K562 (cell line): ENCODE measurements at regions not wholly inside any gene's neighbourhood (a gene's known extent, or its start where the extent isn't known, plus 50 kb on each side); places are given as distances from the start of the nearest gene placed in this dataset.
A peak's percentile ranks its signal among the peaks of the same experiment; 100 is the strongest.
"Not testable (repeated sequence)": the region's sequence is repeated elsewhere in the genome, so short reads cannot be mapped to it uniquely, and the experiment has no call there.

Experiments
- ATAC-seq: fragments of 200-7000 bp; cut with Tn5 transposase; 3 replicates; pipeline ENCODE4 v1.9.1; 2020; ENCODE audit warnings: moderate library complexity
- BruUV-seq: library from RNA; stranded (reverse); fragments of 400-500 nt; replicated peaks from 2 replicates; lab custom pipeline; 2021; lab: Mats Ljungman, UMichigan
- CTCF ChIA-PET: fragments of 300-600 bp; formaldehyde crosslinking; extraction: SDS; loops from one replicate; lab custom pipeline; 2021; ENCODE audit warnings: low intra/inter-chr PET ratio; lab: Yijun Ruan, JAX
- POLR2A ChIA-PET: fragments of 300-600, 350-650 bp; sonication (Branson Sonifier 250); formaldehyde crosslinking; extraction: SDS; loops from one replicate; lab custom pipeline; 2021; ENCODE audit warnings: antibody characterized with exemption, inconsistent platforms; lab: Yijun Ruan, JAX
- DNase-seq, 4 experiments: peaks; one replicate each; pipeline versions ENCODE4 v3.0.0 to v3.0.0-alpha.2; 2011 to 2018; ENCODE audit warnings: low spot score in 3 of 4, mixed read lengths in 3 of 4; ENCODE audit errors: extremely low read depth in 1 of 4
- FAIRE-seq: peaks from 2 replicates; lab custom pipeline; 2011; peaks lifted over from hg19 to GRCh38; lab: Jason Lieb, UNC
- H2AFZ ChIP-seq: 2 replicates; pipeline ENCODE4 v1.6.0; 2011; ENCODE audit warnings: low read depth, low read length, control low read depth, inconsistent platforms
- H3K27ac ChIP-seq: fragments of 200-600 bp; 3 replicates; pipeline ENCODE4 v1.8.0; 2011; ENCODE audit warnings: low read depth, mild to moderate bottlenecking, control low read depth, inconsistent platforms, low read length, moderate library complexity, mixed read lengths; ENCODE audit errors: extremely low read depth
- H3K27me3 ChIP-seq, 2 experiments: fragments of 300-600 bp in 1 of 2; 2 replicates in 1 of 2; 3 replicates in 1 of 2; pipeline versions ENCODE4 v1.6.0 to v1.8.0; 2011; ENCODE audit warnings: inconsistent platforms in 2 of 2, low read length in 2 of 2, mild to moderate bottlenecking in 1 of 2, mixed read lengths in 1 of 2, moderate library complexity in 1 of 2; ENCODE audit not compliant: control insufficient read depth in 2 of 2, insufficient read depth in 2 of 2
- H3K36me3 ChIP-seq: fragments of 300-600 bp; 3 replicates; pipeline ENCODE4 v1.8.0; 2011; ENCODE audit warnings: mild to moderate bottlenecking, low read length, inconsistent platforms; ENCODE audit not compliant: control insufficient read depth, insufficient read depth
- H3K4me1 ChIP-seq, 2 experiments: fragments of 200-600 bp in 1 of 2; replicated peaks in 1 of 2; 2 replicates in 1 of 2; 3 replicates in 1 of 2; pipeline versions ENCODE4 v1.5.1 to v1.8.0; 2011; ENCODE audit warnings: inconsistent platforms in 2 of 2, low read length in 2 of 2, mild to moderate bottlenecking in 1 of 2, mixed read lengths in 1 of 2, moderate library complexity in 1 of 2; ENCODE audit not compliant: control insufficient read depth in 2 of 2, insufficient read depth in 2 of 2
- H3K4me2 ChIP-seq: 2 replicates; pipeline ENCODE4 v1.6.1; 2011; ENCODE audit warnings: low read length, control low read depth, inconsistent platforms, mixed read lengths; ENCODE audit not compliant: insufficient read depth
- H3K4me3 ChIP-seq: fragments of 200-600 bp; sonication (generic), shearing (Covaris generic); 2 replicates; pipeline ENCODE4 v1.5.1; 2016; ENCODE audit warnings: control low read depth, inconsistent platforms
- H3K79me2 ChIP-seq: fragments of 200-600 bp; 3 replicates; pipeline ENCODE4 v1.8.0; 2011; ENCODE audit warnings: low read length, inconsistent platforms; ENCODE audit not compliant: control insufficient read depth, insufficient read depth
- H3K9ac ChIP-seq, 2 experiments: 2 replicates each; pipeline versions ENCODE4 v1.6.0 to v1.6.1; 2011; ENCODE audit warnings: low read depth in 2 of 2, low read length in 2 of 2, control low read depth in 1 of 2, inconsistent platforms in 1 of 2, mild to moderate bottlenecking in 1 of 2, mixed read lengths in 1 of 2; ENCODE audit not compliant: insufficient read depth in 1 of 2
- H3K9me1 ChIP-seq: one replicate; pipeline ENCODE4 v1.6.0; 2011; ENCODE audit warnings: inconsistent platforms, mild to moderate bottlenecking, low read length, moderate library complexity; ENCODE audit not compliant: control insufficient read depth, insufficient read depth
- H3K9me3 ChIP-seq: replicated peaks from 2 replicates; pipeline ENCODE4 v1.5.1; 2011; ENCODE audit warnings: low read depth, low read length, inconsistent platforms; ENCODE audit not compliant: control insufficient read depth, insufficient read depth
- H4K20me1 ChIP-seq: replicated peaks from 2 replicates; pipeline ENCODE4 v1.6.1; 2011; ENCODE audit warnings: low read length, inconsistent platforms, mixed read lengths; ENCODE audit not compliant: control insufficient read depth, insufficient read depth
- CEBPG ChIP-seq, 3 experiments: fragments of 200-800 bp in 1 of 3; sonication (Bioruptor generic) in 1 of 3; sonication (generic) in 1 of 3; formaldehyde crosslinking in 1 of 3; IDR thresholded peaks in 2 of 3; conservative IDR thresholded peaks in 1 of 3; 2 replicates each; pipeline versions ENCODE4 v1.6.1 to v1.8.0; 2016 to 2022; ENCODE audit warnings: missing compliant biosample characterization in 2 of 3, missing genetic modification characterization in 2 of 3, mild to moderate bottlenecking in 1 of 3, missing genetic modification reagents in 1 of 3
- FOXP1 ChIP-seq: sonication (generic); formaldehyde crosslinking; IDR thresholded peaks from 2 replicates; pipeline ENCODE4 v1.8.0; 2022; ENCODE audit warnings: mild to moderate bottlenecking, missing genetic modification reagents
- JUN ChIP-seq, 2 experiments: sonication (generic) in 1 of 2; formaldehyde crosslinking in 1 of 2; IDR thresholded peaks; 2 replicates each; pipeline versions ENCODE4 v1.6.1 to v1.8.0; 2012 to 2022; ENCODE audit warnings: borderline replicate concordance in 2 of 2, mild to moderate bottlenecking in 2 of 2, improper control_type of control experiment in 1 of 2, low read depth in 1 of 2, low read length in 1 of 2, missing genetic modification reagents in 1 of 2
- TEAD4 ChIP-seq, 2 experiments: sonication (generic) in 1 of 2; formaldehyde crosslinking in 1 of 2; IDR thresholded peaks; 2 replicates each; pipeline versions ENCODE4 v1.6.1 to v1.8.0; 2012 to 2022; ENCODE audit warnings: borderline replicate concordance in 1 of 2, inconsistent platforms in 1 of 2, low read length in 1 of 2, mild to moderate bottlenecking in 1 of 2, missing genetic modification reagents in 1 of 2
- ZFX ChIP-seq: sonication (generic); formaldehyde crosslinking; IDR thresholded peaks from 2 replicates; pipeline ENCODE4 v1.8.0; 2022; ENCODE audit warnings: mild to moderate bottlenecking, missing genetic modification reagents, moderate library complexity
- ZNF143 ChIP-seq: sonication (generic); formaldehyde crosslinking; IDR thresholded peaks from 2 replicates; pipeline ENCODE4 v1.9.0; 2022; ENCODE audit warnings: mild to moderate bottlenecking, missing genetic modification reagents
- ZNF184 ChIP-seq: sonication (generic); formaldehyde crosslinking; IDR thresholded peaks from 2 replicates; pipeline ENCODE4 v1.5.0; 2020; ENCODE audit warnings: missing genetic modification reagents
- ZNF511 ChIP-seq: sonication (generic); formaldehyde crosslinking; IDR thresholded peaks from 2 replicates; pipeline ENCODE4 v1.8.0; 2022; ENCODE audit warnings: mild to moderate bottlenecking, missing genetic modification reagents
- WGBS: fragments of 100-300 bp; shearing (Covaris generic); methylation state at CpG from one replicate; pipeline ENCODE4 v1.1.6; 2016; ENCODE audit warnings: low coverage, mixed read lengths; ENCODE audit not compliant: insufficient coverage; ENCODE audit errors: missing lambda C conversion rate; 5-methylcytosine and 5-hydroxymethylcytosine counted together
- in situ Hi-C: fragments of 300-500 bp; cut with MboI; formaldehyde crosslinking; loops from 4 replicates; pipeline ENCODE4 v1.15.0; 2018; ENCODE audit warnings: inconsistent platforms, mixed read lengths
- intact Hi-C: fragments of 100-400 bp; cut with micrococcal nuclease; formaldehyde crosslinking; loops from 2 replicates; pipeline ENCODE4 v1.14.2; 2022

- FAIRE-seq; H3K36me3 ChIP-seq; H3K9ac ChIP-seq; H3K79me2 ChIP-seq; in situ Hi-C loops; intact Hi-C loops; H3K4me3 ChIP-seq; H3K9me3 ChIP-seq; ATAC-seq; H3K9me1 ChIP-seq; DNase-seq; H3K4me2 ChIP-seq; H3K27ac ChIP-seq; H4K20me1 ChIP-seq; BruUV-seq; H2AFZ ChIP-seq; TF ChIP-seq TEAD4 (IDR thresholded peaks at IDR 0.05; ENCODE audit: low read length); JUN (IDR thresholded peaks at IDR 0.05; ENCODE audit: borderline replicate concordance, low read depth, low read length); CEBPG (tag; conservative IDR thresholded peaks at IDR 0.05 in 1 of 2, IDR thresholded peaks at IDR 0.05 in 1 of 2): not testable (repeated sequence)
- ChIA-PET CTCF (interaction anchor here (1.3 kb wide), 1 partner anchor 10 kb away, joined by 4 read pairs; no protein-coding TSS in a partner anchor), POLR2A (interaction anchor here (1.1 to 2.8 kb wide), 4 partner anchors 10 to 20 kb away, joined by 5 to 15 read pairs (median 8); no protein-coding TSS in a partner anchor)
- peaks cover 29 to 35% of the 10 kb centered on the region in 2 experiments for H3K27me3 ChIP-seq
- 0 out of 2 replicates have a peak, but pooled peaks have one; percentile 26 for TF ChIP-seq FOXP1 (CRISPR knock-in tag)
- TF ChIP-seq TEAD4 (CRISPR knock-in tag; IDR thresholded peaks at IDR 0.05; ENCODE audit: borderline replicate concordance): peak; percentile 83
- peak; percentile 26; the same call in 1 of the 2 replicates for TF ChIP-seq JUN (CRISPR knock-in tag; IDR thresholded peaks at IDR 0.05; ENCODE audit: borderline replicate concordance)
- peak; percentile 43; the same call in 1 of the 2 replicates for TF ChIP-seq ZNF143 (CRISPR knock-in tag)
- peak; percentile 7; the same call in 1 of the 2 replicates for TF ChIP-seq ZFX
- TF ChIP-seq ZNF184 (CRISPR knock-in tag): peak; percentile 55; the same call in 1 of the 2 replicates
- TF ChIP-seq ZNF511 (CRISPR knock-in tag): peak; percentile 10; the same call in 1 of the 2 replicates
- TF ChIP-seq CEBPG (CRISPR knock-in tag; IDR thresholded peaks at IDR 0.05): peak; percentile 48; the same call in 1 of the 2 replicates
- WGBS: 2% methylated on average over 2 of the region's 2 CpGs
- H3K4me1 ChIP-seq: peaks cover 0 to 15% of the 10 kb centered on the region in 2 experiments; a peak in 1 of 5 replicates
Observed at GRCh38 chr22:22733006-22733405, 88.6 kb downstream of the GGTLC2 start.
